Ovary (tissue), 7 donors: ENCODE measurements at regions not wholly inside any gene's neighbourhood (a gene's known extent, or its start where the extent isn't known, plus 50 kb on each side); places are given as distances from the start of the nearest gene placed in this dataset.

Source experiments
- DNase-seq, 5 donors: peaks; one replicate each; pipeline ENCODE4 v3.0.0-alpha.2; 2019 to 2020
- H3K27ac ChIP-seq, 2 donors: fragments of 200-600 bp; one replicate each; pipeline versions ENCODE4 v1.5.1 to v1.8.0; 2019 to 2022
- H3K27me3 ChIP-seq: fragments of 200-600 bp; one replicate; pipeline ENCODE4 v1.8.0; 2022
- H3K36me3 ChIP-seq: fragments of 200-600 bp; sonication (generic); one replicate; pipeline ENCODE4 v1.5.1; 2019
- H3K4me1 ChIP-seq: one replicate; pipeline ENCODE4 v1.8.1; 2013; ENCODE audit warnings: mild to moderate bottlenecking, moderate library complexity; ENCODE audit not compliant: insufficient read depth
- H3K4me3 ChIP-seq: fragments of 200-600 bp; sonication (generic); one replicate; pipeline ENCODE4 v1.5.1; 2017
- H3K9me3 ChIP-seq, 2 donors: fragments of 200-600 bp in 1 of 2; sonication (generic) in 1 of 2; one replicate each; pipeline versions ENCODE4 v1.5.1 to v1.8.1; 2013 to 2019; ENCODE audit warnings: mild to moderate bottlenecking in 1 of 2, moderate library complexity in 1 of 2
- EP300 ChIP-seq: sonication (generic); formaldehyde crosslinking; IDR thresholded peaks from one replicate; pipeline ENCODE4 v1.6.1; 2017; ENCODE audit warnings: antibody characterized with exemption
- POLR2A ChIP-seq: fragments of 450-650 bp; IDR thresholded peaks from one replicate; pipeline ENCODE4 v1.6.1; 2017; ENCODE audit warnings: antibody characterized with exemption, mild to moderate bottlenecking, moderate library complexity
- WGBS, 3 donors: extraction: QIAGEN DNeasy Blood & Tissue Kit in 1 of 3; methylation state at CpG; one replicate each; pipeline versions ENCODE4 v1.1.5 to v1.1.7; 2013 to 2017; 5-methylcytosine and 5-hydroxymethylcytosine counted together
- intact Hi-C, 4 donors: fragments of 100-400 bp; cut with DNase I; formaldehyde crosslinking; loops; one replicate each; pipeline versions ENCODE4 v1.11.0 to v1.15.1; 2022 to 2023
- TF ChIP-seq, protein P1 (sequence below), 3 donors: fragments of 450-650 bp in 2 of 3; fragments of 200-600 bp in 1 of 3; IDR thresholded peaks; one replicate each; pipeline versions ENCODE4 v1.5.1 to v1.8.0; 2016 to 2022; ENCODE audit warnings: antibody characterized with exemption in 3 of 3, mild to moderate bottlenecking in 1 of 3
- donor health status: DM: no; HTN: no; CAD: no; lungs with moderate emphysema.
- donor health status: DM: no; HTN: no; CAD: no.
- donor health status: Bipolar disorder and iron deficiency.
- donor health status: DM: no; HTN: no; CAD: no.
- donor health status: DM: yes; HTN: yes; CAD: no.

DNA sequence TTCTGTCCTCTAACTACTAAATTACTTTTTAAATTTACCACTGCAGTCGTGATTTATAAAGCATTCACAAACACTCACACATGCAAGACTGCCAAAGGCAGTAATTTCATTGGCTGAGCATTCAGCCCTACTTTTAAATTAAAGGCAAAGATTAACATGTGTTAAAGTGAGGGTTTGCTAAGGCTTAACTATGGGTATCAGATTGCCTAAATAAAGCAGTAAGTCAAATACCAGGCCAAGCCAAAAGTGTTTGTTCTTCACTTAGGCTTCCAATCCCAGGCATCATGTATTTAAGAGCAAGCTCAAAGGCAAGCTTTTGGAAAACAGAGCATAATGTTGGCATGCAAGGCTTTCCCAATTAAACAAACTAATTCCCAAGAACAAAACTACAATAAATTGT lies 187.3 kb downstream of the SUCNR1 start:
- H3K4me3 ChIP-seq = no peak overlapping the region
- no peaks in the 10 kb centered on the region for H3K9me3 ChIP-seq
- H3K27me3 ChIP-seq = no peaks in the 10 kb centered on the region
- no peaks in the 10 kb centered on the region for H3K4me1 ChIP-seq
- H3K27ac ChIP-seq = no peak overlapping the region
- no peaks in the 10 kb centered on the region for H3K36me3 ChIP-seq
- DNase-seq = no peak
- 20 to 25% (median 24%) methylated on average over 1 of the region's 1 CpG for WGBS, 3 donors
- no peak for TF ChIP-seq EP300
- TF ChIP-seq POLR2A = no peak
- TF ChIP-seq, protein P1, sequence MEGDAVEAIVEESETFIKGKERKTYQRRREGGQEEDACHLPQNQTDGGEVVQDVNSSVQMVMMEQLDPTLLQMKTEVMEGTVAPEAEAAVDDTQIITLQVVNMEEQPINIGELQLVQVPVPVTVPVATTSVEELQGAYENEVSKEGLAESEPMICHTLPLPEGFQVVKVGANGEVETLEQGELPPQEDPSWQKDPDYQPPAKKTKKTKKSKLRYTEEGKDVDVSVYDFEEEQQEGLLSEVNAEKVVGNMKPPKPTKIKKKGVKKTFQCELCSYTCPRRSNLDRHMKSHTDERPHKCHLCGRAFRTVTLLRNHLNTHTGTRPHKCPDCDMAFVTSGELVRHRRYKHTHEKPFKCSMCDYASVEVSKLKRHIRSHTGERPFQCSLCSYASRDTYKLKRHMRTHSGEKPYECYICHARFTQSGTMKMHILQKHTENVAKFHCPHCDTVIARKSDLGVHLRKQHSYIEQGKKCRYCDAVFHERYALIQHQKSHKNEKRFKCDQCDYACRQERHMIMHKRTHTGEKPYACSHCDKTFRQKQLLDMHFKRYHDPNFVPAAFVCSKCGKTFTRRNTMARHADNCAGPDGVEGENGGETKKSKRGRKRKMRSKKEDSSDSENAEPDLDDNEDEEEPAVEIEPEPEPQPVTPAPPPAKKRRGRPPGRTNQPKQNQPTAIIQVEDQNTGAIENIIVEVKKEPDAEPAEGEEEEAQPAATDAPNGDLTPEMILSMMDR (IDR thresholded peaks at IDR 0.05) = no peak
- intact Hi-C loops = no loop called here

DNA sequence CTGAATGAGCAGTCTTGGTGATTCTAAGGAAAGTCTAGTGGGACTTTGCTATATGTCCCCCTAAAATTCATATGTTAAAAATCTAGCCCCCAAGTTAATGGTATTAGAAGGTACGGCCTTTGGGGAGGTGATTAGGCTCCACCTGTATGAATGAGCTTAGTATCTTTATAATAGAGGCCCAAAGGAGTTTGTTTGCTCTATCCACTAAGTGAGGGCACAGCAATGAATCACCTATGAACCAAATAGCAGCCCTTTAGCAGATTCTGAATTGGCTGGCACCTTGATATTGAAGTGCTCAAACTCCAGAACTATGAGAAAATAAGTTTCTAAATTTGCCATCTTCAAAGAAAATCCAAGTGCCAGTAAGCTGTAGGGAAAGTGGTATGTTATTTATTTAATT lies 187.9 kb downstream of the SUCNR1 start:
- H3K27ac ChIP-seq = no peak overlapping the region

DNA sequence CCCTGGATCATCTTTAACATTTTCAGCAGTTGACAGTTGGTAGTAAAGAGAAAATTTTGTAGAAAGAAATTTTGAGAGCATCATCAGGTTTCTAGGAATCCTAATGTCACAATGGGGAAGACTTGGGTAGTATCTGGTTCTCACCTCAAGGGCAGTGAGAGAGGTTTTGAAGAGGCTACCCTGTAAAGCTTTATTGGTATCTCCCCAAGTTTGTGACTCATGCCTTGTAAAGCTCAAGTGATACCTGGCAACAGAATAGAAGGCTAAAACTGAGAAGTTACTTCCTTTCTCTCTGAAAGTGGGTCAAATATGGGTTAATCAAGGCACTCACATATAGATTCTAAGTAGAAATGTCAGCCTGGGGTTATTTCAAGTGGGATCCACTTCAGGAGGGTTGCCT lies 196.4 kb downstream of the SUCNR1 start:
- intact Hi-C loops = no loop called here
- H3K27ac ChIP-seq = no peak overlapping the region
- H3K9me3 ChIP-seq = no peaks in the 10 kb centered on the region
- DNase-seq = no peak
- no peaks in the 10 kb centered on the region for H3K36me3 ChIP-seq
- H3K4me3 ChIP-seq = no peak overlapping the region
- no peaks in the 10 kb centered on the region for H3K4me1 ChIP-seq
- H3K27me3 ChIP-seq = no peaks in the 10 kb centered on the region
- TF ChIP-seq, protein P1 (IDR thresholded peaks at IDR 0.05) = no peak
- TF ChIP-seq EP300 (no peak), POLR2A (no peak)

More for the DNA sequence above, 187.9 kb downstream of the SUCNR1 start:
- Histone ChIP-seq H3K4me1 (no peaks in the 10 kb centered on the region), H3K4me3 (no peak overlapping the region), H3K27me3 (no peaks in the 10 kb centered on the region), H3K36me3 (no peaks in the 10 kb centered on the region), H3K9me3 (no peaks in the 10 kb centered on the region)
- intact Hi-C loops = no loop called here
- 85 to 100% (median 90%) methylated on average over 1 of the region's 1 CpG for WGBS, 3 donors
- no peak for DNase-seq
- TF ChIP-seq, protein P1 (IDR thresholded peaks at IDR 0.05) = no peak
- TF ChIP-seq EP300 (no peak), POLR2A (no peak)

DNA sequence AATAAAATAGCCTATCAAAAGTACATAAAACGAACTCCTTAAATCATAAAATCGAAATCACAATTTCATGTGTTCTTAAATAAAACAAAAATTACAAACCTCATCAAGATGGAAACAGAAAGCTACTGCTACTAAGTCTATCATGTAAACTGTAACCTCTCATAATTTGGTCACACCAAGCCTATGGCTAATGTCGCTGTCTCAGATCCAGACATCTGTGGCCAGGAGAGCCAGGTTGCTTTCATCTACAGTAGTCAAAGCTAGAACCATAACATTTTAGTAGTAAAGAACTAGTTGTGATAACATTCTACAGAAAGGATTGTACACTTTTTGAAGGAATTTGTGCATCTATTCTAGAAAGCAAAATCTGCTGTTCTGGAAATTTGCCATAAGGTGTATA lies 197.4 kb upstream of the MBNL1 start:
- H3K4me1 ChIP-seq = no peaks in the 10 kb centered on the region
- TF ChIP-seq POLR2A = no peak
- no peak for TF ChIP-seq EP300
- TF ChIP-seq, protein P1 (IDR thresholded peaks at IDR 0.05) = no peak
- intact Hi-C loops = no loop called here

DNA sequence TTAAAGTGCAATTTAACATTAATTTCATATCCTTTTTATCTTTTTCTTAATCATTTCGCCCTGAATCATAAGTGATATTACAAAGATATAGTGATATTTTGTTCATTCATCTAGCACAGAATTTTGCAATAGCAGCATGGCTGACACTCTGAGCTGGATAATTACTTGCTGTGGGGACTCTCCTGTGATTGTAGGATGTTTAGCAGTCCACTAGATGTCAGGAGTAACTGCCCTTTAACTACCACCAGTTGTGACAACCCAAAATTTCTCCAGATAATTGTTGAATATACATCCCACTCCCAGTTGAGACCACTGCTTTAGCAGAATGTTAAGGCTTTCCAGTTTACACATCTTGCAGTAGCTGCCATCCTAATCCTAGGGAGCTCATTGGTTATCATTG lies 196.8 kb upstream of the MBNL1 start:
- H3K27me3 ChIP-seq = no peaks in the 10 kb centered on the region
- intact Hi-C loops = no loop called here
- 47 to 56% (median 49%) methylated on average over 1 of the region's 1 CpG for WGBS, 3 donors
- no peak overlapping the region for H3K4me3 ChIP-seq
- H3K27ac ChIP-seq = no peak overlapping the region
- no peaks in the 10 kb centered on the region for H3K36me3 ChIP-seq
- TF ChIP-seq, protein P1 (IDR thresholded peaks at IDR 0.05) = no peak
- TF ChIP-seq POLR2A (no peak), EP300 (no peak)
- no peaks in the 10 kb centered on the region for H3K9me3 ChIP-seq
- DNase-seq = no peak
- no peaks in the 10 kb centered on the region for H3K4me1 ChIP-seq

More for the DNA sequence above, 197.4 kb upstream of the MBNL1 start:
- H3K9me3 ChIP-seq = no peaks in the 10 kb centered on the region
- 92 to 98% (median 94%) methylated on average over 3 of the region's 3 CpGs for WGBS, 3 donors
- H3K27me3 ChIP-seq = no peaks in the 10 kb centered on the region
- no peak overlapping the region for H3K4me3 ChIP-seq
- DNase-seq = no peak
- H3K36me3 ChIP-seq = no peaks in the 10 kb centered on the region
- no peak overlapping the region for H3K27ac ChIP-seq
